Inflammatory macrophage (primary cell): ENCODE measurements at regions not wholly inside any gene's neighbourhood (a gene's known extent, or its start where the extent isn't known, plus 50 kb on each side); places are given as distances from the start of the nearest gene placed in this dataset.
"Not testable (repeated sequence)": the region's sequence is repeated elsewhere in the genome, so short reads cannot be mapped to it uniquely, and the experiment has no call there.

Experiments used
- DNase-seq, 2 donors: peaks; one replicate each; pipeline ENCODE4 v3.0.0-alpha.2; 2020 to 2022

GRCh38 chr10:133020193-133020817 lies 67.4 kb upstream of the ADGRA1 start:
- no peak for DNase-seq

GRCh38 chr10:133019651-133020050 lies 68.1 kb upstream of the ADGRA1 start:
- DNase-seq = no peak

- no peak for DNase-seq
Observed at GRCh38 chr10:133019191-133019590, 68.5 kb upstream of the ADGRA1 start.

GRCh38 chr10:133018491-133018890 lies 69.2 kb upstream of the ADGRA1 start:
- no peak for DNase-seq

GRCh38 chr10:133017203-133017601 lies 70.5 kb upstream of the ADGRA1 start:
- DNase-seq = no peak

- DNase-seq = no peak
Observed at GRCh38 chr10:133016493-133017202, 71.1 kb upstream of the ADGRA1 start.

GRCh38 chr10:133015816-133016462 lies 71.8 kb upstream of the ADGRA1 start:
- DNase-seq = no peak

GRCh38 chr10:133015321-133015720 lies 72.4 kb upstream of the ADGRA1 start:
- no peak for DNase-seq

GRCh38 chr10:133014416-133015210 lies 72.2 kb upstream of the CFAP46 start:
- DNase-seq = no peak

- DNase-seq = peak; percentile 75 to 80
Observed at GRCh38 chr10:133013463-133013862, 71.1 kb upstream of the CFAP46 start.

- DNase-seq = peak; percentile 64 to 92
Observed at GRCh38 chr10:133012573-133013359, 70.4 kb upstream of the CFAP46 start.

GRCh38 chr10:133011882-133012281 lies 69.5 kb upstream of the CFAP46 start:
- DNase-seq = no peak

GRCh38 chr10:133011393-133011792 lies 69.0 kb upstream of the CFAP46 start:
- DNase-seq = not testable (repeated sequence)

- not testable (repeated sequence) for DNase-seq
Observed at GRCh38 chr10:133010843-133011179, 68.4 kb upstream of the CFAP46 start.

GRCh38 chr10:133010095-133010842 lies 67.9 kb upstream of the CFAP46 start:
- no peak for DNase-seq

GRCh38 chr10:133009218-133009950 lies 67.0 kb upstream of the CFAP46 start:
- DNase-seq = peak; percentile 96

- no peak for DNase-seq
Observed at GRCh38 chr10:133008736-133009135, 66.4 kb upstream of the CFAP46 start.

- DNase-seq = no peak
Observed at GRCh38 chr10:133008196-133008595, 65.8 kb upstream of the CFAP46 start.

- DNase-seq = no peak
Observed at GRCh38 chr10:133007360-133007858, 65.0 kb upstream of the CFAP46 start.

GRCh38 chr10:133006806-133007205 lies 64.4 kb upstream of the CFAP46 start:
- DNase-seq = no peak

- DNase-seq = no peak
Observed at GRCh38 chr10:133006202-133006601, 63.8 kb upstream of the CFAP46 start.
